Heart left ventricle (tissue), 13 donors: ENCODE measurements at regions not wholly inside any gene's neighbourhood (a gene's known extent, or its start where the extent isn't known, plus 50 kb on each side); places are given as distances from the start of the nearest gene placed in this dataset.

ENCODE experiments used
- POLR2A ChIP-seq, 2 donors: fragments of 450-650 bp; IDR thresholded peaks; one replicate each; pipeline ENCODE4 v1.6.1; 2017; ENCODE audit warnings: antibody characterized with exemption in 2 of 2, mild to moderate bottlenecking in 2 of 2, moderate library complexity in 2 of 2
- TF ChIP-seq, protein P1 (sequence below), 12 donors: fragments of 200-600 bp; sonication (generic) in 4 of 12; IDR thresholded peaks; one replicate each; pipeline versions ENCODE4 v1.5.0 to v1.8.0; 2018 to 2022; ENCODE audit warnings: antibody characterized with exemption in 12 of 12, mild to moderate bottlenecking in 5 of 12
- donor health status: ischemic (EF 13 %, LVEDD 7.1; RV severe dilation, severe dysfunction).
- donor health status: DM: no; HTN: yes; CAD: no.
- donor health status: DM: no; HTN: no; CAD: no.
- donor health status: ischemic (EF 25% LVEDD 6.9; RV normal size, moderate dysfunction).
- donor health status: ischemic (EF 25% LVEDD 5.7; RV mildly dilated, moderate dysfunction).
- donor health status: ischemic (EF 35%, LVEDD 5.7; RV mildly dilated, moderate dysfunction).
- donor health status: nonischemic (EF 11% LVEDD 7.7; RV severe dilation, severe dysfunction).
- donor health status: DM: yes; HTN: yes; CAD: no.
- donor health status: PGD.
- donor health status: ischemic (EF 29% LVEDD 5.4; RV normal size, mild dysfunction).
- donor health status: nonischemic (EF 23%, LVEDD 6.1; RV moderate dilation, normal function).

- TF ChIP-seq, protein P1, sequence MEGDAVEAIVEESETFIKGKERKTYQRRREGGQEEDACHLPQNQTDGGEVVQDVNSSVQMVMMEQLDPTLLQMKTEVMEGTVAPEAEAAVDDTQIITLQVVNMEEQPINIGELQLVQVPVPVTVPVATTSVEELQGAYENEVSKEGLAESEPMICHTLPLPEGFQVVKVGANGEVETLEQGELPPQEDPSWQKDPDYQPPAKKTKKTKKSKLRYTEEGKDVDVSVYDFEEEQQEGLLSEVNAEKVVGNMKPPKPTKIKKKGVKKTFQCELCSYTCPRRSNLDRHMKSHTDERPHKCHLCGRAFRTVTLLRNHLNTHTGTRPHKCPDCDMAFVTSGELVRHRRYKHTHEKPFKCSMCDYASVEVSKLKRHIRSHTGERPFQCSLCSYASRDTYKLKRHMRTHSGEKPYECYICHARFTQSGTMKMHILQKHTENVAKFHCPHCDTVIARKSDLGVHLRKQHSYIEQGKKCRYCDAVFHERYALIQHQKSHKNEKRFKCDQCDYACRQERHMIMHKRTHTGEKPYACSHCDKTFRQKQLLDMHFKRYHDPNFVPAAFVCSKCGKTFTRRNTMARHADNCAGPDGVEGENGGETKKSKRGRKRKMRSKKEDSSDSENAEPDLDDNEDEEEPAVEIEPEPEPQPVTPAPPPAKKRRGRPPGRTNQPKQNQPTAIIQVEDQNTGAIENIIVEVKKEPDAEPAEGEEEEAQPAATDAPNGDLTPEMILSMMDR (IDR thresholded peaks at IDR 0.05), result no peak
- no peak for TF ChIP-seq POLR2A (IDR thresholded peaks at IDR 0.05)
Measured at GRCh38 chr6:87753131-87753685, 51.2 kb upstream of the AKIRIN2 start.
